ENCODE measurements at regions not wholly inside any gene's neighbourhood (a gene's known extent, or its start where the extent isn't known, plus 50 kb on each side); places are given as distances from the start of the nearest gene placed in this dataset.
"Not testable (repeated sequence)": the region's sequence is repeated elsewhere in the genome, so short reads cannot be mapped to it uniquely, and the experiment has no call there.

DNA sequence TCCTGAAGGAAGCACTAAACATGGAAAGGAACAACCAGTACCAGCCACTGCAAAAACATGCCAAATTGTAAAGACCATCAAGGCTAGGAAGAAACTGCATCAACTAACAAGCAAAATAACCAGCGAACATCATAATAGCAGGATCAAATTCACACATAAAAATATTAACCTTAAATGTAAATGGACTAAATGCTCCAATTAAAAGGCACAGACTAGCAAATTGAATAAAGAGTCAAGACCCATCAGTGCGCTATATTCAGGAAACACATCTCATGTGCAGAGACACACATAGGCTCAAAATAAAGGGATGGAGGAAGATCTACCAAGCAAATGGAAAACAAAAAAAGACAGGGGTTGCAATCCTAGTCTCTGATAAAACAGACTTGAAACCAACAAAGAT lies 117.2 kb upstream of the TNFSF4 start:
- H3K4me2 ChIP-seq (ENCODE audit: control insufficient read depth, insufficient read depth); CTCF ChIA-PET; H2AFZ ChIP-seq (ENCODE audit: control insufficient read depth, low read depth, low read length); H3K4me3 ChIP-seq; ATAC-seq; POLR2A ChIA-PET; H3K9me3 ChIP-seq (replicated peaks; ENCODE audit: control insufficient read depth, insufficient read depth, low read length); DNase-seq (ENCODE audit: low read depth, low spot score); BruUV-seq (replicated peaks); H3K27me3 ChIP-seq (replicated peaks in 1 of 2; ENCODE audit: control insufficient read depth in 2 of 2, insufficient read depth in 2 of 2, low read length in 1 of 2); SMC1A ChIA-PET (ENCODE audit: uncharacterized antibody, unreplicated experiment); H4K20me1 ChIP-seq (ENCODE audit: control insufficient read depth, insufficient read depth); RAD21 ChIA-PET (ENCODE audit: unreplicated experiment); H3K79me2 ChIP-seq (ENCODE audit: control insufficient read depth, insufficient read depth, low read length); FAIRE-seq; H3K4me1 ChIP-seq (ENCODE audit: control insufficient read depth, insufficient read depth, low read length); in situ Hi-C loops (cut with MboI); H3K36me3 ChIP-seq (ENCODE audit: control insufficient read depth in 2 of 2, insufficient read depth in 2 of 2, low read length in 1 of 2); H3K27ac ChIP-seq (ENCODE audit: control insufficient read depth, insufficient read depth); intact Hi-C loops (cut with micrococcal nuclease; ENCODE audit: unreplicated experiment); H3K9ac ChIP-seq (ENCODE audit: control insufficient read depth, insufficient read depth, low read length): not testable (repeated sequence)
- 75% methylated on average over 2 of the region's 2 CpGs for WGBS (ENCODE audit: insufficient coverage, insufficient replicate concordance, low lambda C conversion rate, missing lambda C conversion rate)

- not testable (repeated sequence) for DNase-seq (ENCODE audit: low read depth, low spot score); BruUV-seq (replicated peaks)
Observed at GRCh38 chr1:173327987-173328386, 120.9 kb upstream of the TNFSF4 start.

More at GRCh38 chr1:173327987-173328386, 120.9 kb upstream of the TNFSF4 start:
- intact Hi-C loops (cut with micrococcal nuclease; ENCODE audit: unreplicated experiment); RAD21 ChIA-PET (ENCODE audit: unreplicated experiment); H3K27me3 ChIP-seq (replicated peaks in 1 of 2; ENCODE audit: control insufficient read depth in 2 of 2, insufficient read depth in 2 of 2, low read length in 1 of 2); H2AFZ ChIP-seq (ENCODE audit: control insufficient read depth, low read depth, low read length); in situ Hi-C loops (cut with MboI); H3K27ac ChIP-seq (ENCODE audit: control insufficient read depth, insufficient read depth); H3K9me3 ChIP-seq (replicated peaks; ENCODE audit: control insufficient read depth, insufficient read depth, low read length); SMC1A ChIA-PET (ENCODE audit: uncharacterized antibody, unreplicated experiment); H3K4me3 ChIP-seq; POLR2A ChIA-PET; FAIRE-seq; H3K9ac ChIP-seq (ENCODE audit: control insufficient read depth, insufficient read depth, low read length); H4K20me1 ChIP-seq (ENCODE audit: control insufficient read depth, insufficient read depth); H3K36me3 ChIP-seq (ENCODE audit: control insufficient read depth in 2 of 2, insufficient read depth in 2 of 2, low read length in 1 of 2); H3K79me2 ChIP-seq (ENCODE audit: control insufficient read depth, insufficient read depth, low read length); CTCF ChIA-PET; H3K4me2 ChIP-seq (ENCODE audit: control insufficient read depth, insufficient read depth); ATAC-seq: not testable (repeated sequence)
- H3K4me1 ChIP-seq (ENCODE audit: control insufficient read depth, insufficient read depth, low read length), result peaks cover 29% of the 10 kb centered on the region
- WGBS (ENCODE audit: insufficient coverage, insufficient replicate concordance, low lambda C conversion rate, missing lambda C conversion rate), result 89% methylated on average over 2 of the region's 3 CpGs

All from GM12878 (cell line).